Brain microvascular endothelial cell (primary cell): ENCODE measurements at regions not wholly inside any gene's neighbourhood (a gene's known extent, or its start where the extent isn't known, plus 50 kb on each side); places are given as distances from the start of the nearest gene placed in this dataset.

Experiments
- DNase-seq: peaks from one replicate; pipeline ENCODE4 v3.0.0-alpha.2; 2020
- H3K27ac ChIP-seq: fragments of 250-450 bp; sonication (Bioruptor Pico); 2 replicates; pipeline ENCODE4 v1.5.1; 2020; ENCODE audit warnings: mild to moderate bottlenecking, moderate library complexity
- H3K27me3 ChIP-seq: fragments of 250-450 bp; sonication (Bioruptor Pico); replicated peaks from 2 replicates; pipeline ENCODE4 v1.5.1; 2020; ENCODE audit warnings: mild to moderate bottlenecking
- H3K36me3 ChIP-seq: fragments of 250-450 bp; sonication (Bioruptor Pico); replicated peaks from 2 replicates; pipeline ENCODE4 v1.5.1; 2020; ENCODE audit warnings: mild to moderate bottlenecking
- H3K4me3 ChIP-seq: 2 replicates; pipeline ENCODE4 v1.5.1; 2011; ENCODE audit warnings: low read depth, mild to moderate bottlenecking, control low read depth, low read length, moderate library complexity
- in situ Hi-C: cut with HindIII; loops from 2 replicates; pipeline ENCODE4 v1.10.0; 2017; ENCODE audit warnings: low sequenced_read_pairs, low pct_ligation_motif_present
- TF ChIP-seq, protein P1 (sequence below): IDR thresholded peaks from 2 replicates; pipeline ENCODE4 v1.5.1; 2011; ENCODE audit warnings: low read depth, mild to moderate bottlenecking, moderate library complexity, low read length, control low read depth, inconsistent platforms; ENCODE audit errors: missing control alignments

GRCh38 chr2:155665704-155666103 is 666.8 kb downstream of the NR4A2 start:
- Histone ChIP-seq H3K4me3 (no peak overlapping the region), H3K27me3 (no peaks in the 10 kb centered on the region), H3K36me3 (no peaks in the 10 kb centered on the region), H3K27ac (no peak overlapping the region)
- in situ Hi-C loops: no loop called here
- DNase-seq: no peak
- TF ChIP-seq, protein P1, sequence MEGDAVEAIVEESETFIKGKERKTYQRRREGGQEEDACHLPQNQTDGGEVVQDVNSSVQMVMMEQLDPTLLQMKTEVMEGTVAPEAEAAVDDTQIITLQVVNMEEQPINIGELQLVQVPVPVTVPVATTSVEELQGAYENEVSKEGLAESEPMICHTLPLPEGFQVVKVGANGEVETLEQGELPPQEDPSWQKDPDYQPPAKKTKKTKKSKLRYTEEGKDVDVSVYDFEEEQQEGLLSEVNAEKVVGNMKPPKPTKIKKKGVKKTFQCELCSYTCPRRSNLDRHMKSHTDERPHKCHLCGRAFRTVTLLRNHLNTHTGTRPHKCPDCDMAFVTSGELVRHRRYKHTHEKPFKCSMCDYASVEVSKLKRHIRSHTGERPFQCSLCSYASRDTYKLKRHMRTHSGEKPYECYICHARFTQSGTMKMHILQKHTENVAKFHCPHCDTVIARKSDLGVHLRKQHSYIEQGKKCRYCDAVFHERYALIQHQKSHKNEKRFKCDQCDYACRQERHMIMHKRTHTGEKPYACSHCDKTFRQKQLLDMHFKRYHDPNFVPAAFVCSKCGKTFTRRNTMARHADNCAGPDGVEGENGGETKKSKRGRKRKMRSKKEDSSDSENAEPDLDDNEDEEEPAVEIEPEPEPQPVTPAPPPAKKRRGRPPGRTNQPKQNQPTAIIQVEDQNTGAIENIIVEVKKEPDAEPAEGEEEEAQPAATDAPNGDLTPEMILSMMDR: no peak

DNA sequence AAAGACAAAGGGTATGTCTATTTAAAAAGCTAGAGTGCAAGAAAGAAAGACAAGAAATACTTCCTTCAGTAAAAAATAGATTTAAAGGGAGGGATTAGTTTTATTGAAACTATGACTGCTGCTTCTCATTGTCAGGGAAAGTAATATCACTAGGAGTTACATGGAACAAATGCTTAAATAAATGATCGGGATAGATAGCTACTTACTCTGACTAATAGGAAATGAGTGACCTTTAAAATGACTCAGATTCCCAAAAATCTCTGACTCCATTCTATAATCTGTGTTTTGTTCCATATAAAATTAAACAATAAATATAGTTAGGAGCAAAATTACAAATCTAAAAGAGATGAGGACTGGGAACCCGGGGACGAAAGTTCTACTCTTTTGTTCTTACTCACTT is 669.3 kb downstream of the NR4A2 start:
- no peaks in the 10 kb centered on the region for H3K27me3 ChIP-seq
- H3K4me3 ChIP-seq: no peak overlapping the region
- no peak for DNase-seq
- H3K36me3 ChIP-seq: no peaks in the 10 kb centered on the region
- in situ Hi-C loops: no loop called here
- H3K27ac ChIP-seq: no peak overlapping the region
- TF ChIP-seq, protein P1: no peak

- TF ChIP-seq, protein P1: no peak
- Histone ChIP-seq H3K36me3 (no peaks in the 10 kb centered on the region), H3K27me3 (no peaks in the 10 kb centered on the region), H3K4me3 (no peak overlapping the region), H3K27ac (no peak overlapping the region)
- in situ Hi-C loops: no loop called here
- no peak for DNase-seq
Observed at GRCh38 chr2:155662224-155662623, 670.3 kb downstream of the NR4A2 start.

GRCh38 chr2:155653176-155653575 is 679.3 kb downstream of the NR4A2 start:
- Histone ChIP-seq H3K27ac (no peak overlapping the region), H3K4me3 (no peak overlapping the region), H3K27me3 (no peaks in the 10 kb centered on the region), H3K36me3 (no peaks in the 10 kb centered on the region)
- DNase-seq: no peak
- TF ChIP-seq, protein P1: no peak
- in situ Hi-C loops: no loop called here

DNA sequence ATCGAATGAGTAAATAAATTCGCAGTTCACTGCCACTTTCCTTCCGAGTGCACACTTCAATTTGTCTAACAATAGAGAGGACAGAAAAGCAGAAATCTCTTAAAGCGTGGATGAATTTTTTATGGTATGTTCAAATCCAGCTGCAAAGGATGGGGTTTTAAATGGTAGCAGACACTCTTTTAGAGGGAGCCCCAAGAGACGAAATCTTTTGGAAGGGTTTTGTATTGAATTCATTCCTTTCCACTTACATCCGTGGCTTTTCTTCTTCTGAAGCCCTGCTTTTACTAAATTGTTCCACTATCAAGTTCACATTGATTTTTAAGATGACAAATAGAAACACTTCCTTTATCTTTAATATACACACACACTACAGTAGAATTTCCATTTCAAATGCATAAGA is 680.7 kb downstream of the NR4A2 start:
- Histone ChIP-seq H3K36me3 (no peaks in the 10 kb centered on the region), H3K4me3 (no peak overlapping the region), H3K27me3 (no peaks in the 10 kb centered on the region), H3K27ac (no peak overlapping the region)
- in situ Hi-C loops: no loop called here
- TF ChIP-seq, protein P1: no peak
- DNase-seq: no peak

DNA sequence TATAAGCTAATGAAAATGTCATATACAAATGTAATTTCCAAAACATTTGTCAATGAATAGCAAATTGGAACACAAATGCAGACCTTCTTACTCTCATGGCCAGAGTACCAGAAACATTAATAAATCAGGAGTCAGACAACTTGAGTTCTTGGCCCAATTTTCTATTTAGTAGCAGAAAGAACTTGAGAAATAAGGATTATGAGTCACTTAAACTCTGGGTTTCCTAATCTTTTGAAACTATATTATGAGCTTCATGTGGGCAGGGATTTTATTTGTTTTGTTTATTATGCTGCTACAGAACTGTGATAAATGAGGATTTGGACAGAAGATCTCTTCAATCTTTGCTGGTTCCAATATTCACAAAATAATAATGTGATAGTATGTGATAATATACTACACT is 686.7 kb downstream of the NR4A2 start:
- in situ Hi-C loops: no loop called here
- TF ChIP-seq, protein P1: no peak
- H3K27ac ChIP-seq: no peak overlapping the region
- DNase-seq: no peak
- H3K4me3 ChIP-seq: no peak overlapping the region
- no peaks in the 10 kb centered on the region for H3K36me3 ChIP-seq
- H3K27me3 ChIP-seq: no peaks in the 10 kb centered on the region
